Spleen (tissue), 7 donors: ENCODE measurements at regions not wholly inside any gene's neighbourhood (a gene's known extent, or its start where the extent isn't known, plus 50 kb on each side); places are given as distances from the start of the nearest gene placed in this dataset.

Experiments
- POLR2AphosphoS5 ChIP-seq, 3 donors: sonication (generic); formaldehyde crosslinking; IDR thresholded peaks; one replicate each; pipeline ENCODE4 v1.5.1; 2017; ENCODE audit warnings: antibody characterized with exemption in 3 of 3
- TF ChIP-seq, protein P1 (sequence below), 11 experiments: fragments of 200-600 bp in 7 of 11; fragments of 450-650 bp in 4 of 11; sonication (generic) in 4 of 11; IDR thresholded peaks in 8 of 11; conservative IDR thresholded peaks in 3 of 11; 1 replicate in 7 of 11; 2 replicates in 4 of 11; pipeline versions ENCODE4 v1.4.0 to v1.8.0; 2016 to 2021; ENCODE audit warnings: antibody characterized with exemption in 11 of 11, inconsistent platforms in 4 of 11, mild to moderate bottlenecking in 1 of 11
- donor health status: DM: no; HTN: no; CAD: no; lungs with moderate emphysema.
- donor health status: DM: no; HTN: no; CAD: no.
- donor health status: DM: no; HTN: no; CAD: no.

DNA sequence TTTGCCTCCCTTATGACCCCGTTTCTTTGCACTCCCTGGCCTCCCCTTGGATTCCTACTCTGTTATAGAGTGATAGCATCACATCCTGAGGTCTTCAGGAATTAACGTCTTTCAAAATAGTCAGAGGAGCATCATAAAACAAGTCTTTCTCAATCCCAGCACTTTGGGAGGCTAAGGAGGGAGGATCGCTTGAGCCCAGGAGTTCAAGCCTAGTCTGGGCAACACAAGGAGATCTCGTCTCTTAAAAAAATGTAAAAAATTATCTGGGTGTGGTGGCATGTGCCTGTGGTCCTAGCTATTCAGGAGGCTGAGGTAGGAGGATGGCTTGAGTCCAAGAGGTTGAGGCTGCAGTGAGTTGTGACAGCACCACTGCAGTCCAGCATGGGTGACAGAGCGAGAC lies 68.7 kb upstream of the AMPD3 start:
- TF ChIP-seq, protein P1, sequence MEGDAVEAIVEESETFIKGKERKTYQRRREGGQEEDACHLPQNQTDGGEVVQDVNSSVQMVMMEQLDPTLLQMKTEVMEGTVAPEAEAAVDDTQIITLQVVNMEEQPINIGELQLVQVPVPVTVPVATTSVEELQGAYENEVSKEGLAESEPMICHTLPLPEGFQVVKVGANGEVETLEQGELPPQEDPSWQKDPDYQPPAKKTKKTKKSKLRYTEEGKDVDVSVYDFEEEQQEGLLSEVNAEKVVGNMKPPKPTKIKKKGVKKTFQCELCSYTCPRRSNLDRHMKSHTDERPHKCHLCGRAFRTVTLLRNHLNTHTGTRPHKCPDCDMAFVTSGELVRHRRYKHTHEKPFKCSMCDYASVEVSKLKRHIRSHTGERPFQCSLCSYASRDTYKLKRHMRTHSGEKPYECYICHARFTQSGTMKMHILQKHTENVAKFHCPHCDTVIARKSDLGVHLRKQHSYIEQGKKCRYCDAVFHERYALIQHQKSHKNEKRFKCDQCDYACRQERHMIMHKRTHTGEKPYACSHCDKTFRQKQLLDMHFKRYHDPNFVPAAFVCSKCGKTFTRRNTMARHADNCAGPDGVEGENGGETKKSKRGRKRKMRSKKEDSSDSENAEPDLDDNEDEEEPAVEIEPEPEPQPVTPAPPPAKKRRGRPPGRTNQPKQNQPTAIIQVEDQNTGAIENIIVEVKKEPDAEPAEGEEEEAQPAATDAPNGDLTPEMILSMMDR (IDR thresholded peaks at IDR 0.05 in 8 of 11, conservative IDR thresholded peaks at IDR 0.05 in 3 of 11): no peak
- TF ChIP-seq POLR2AphosphoS5 (IDR thresholded peaks at IDR 0.05): no peak
